Mesothelial cell of epicardium (in vitro differentiated cells): ENCODE measurements at regions not wholly inside any gene's neighbourhood (a gene's known extent, or its start where the extent isn't known, plus 50 kb on each side); places are given as distances from the start of the nearest gene placed in this dataset.

Experiments
- DNase-seq, 2 experiments: peaks; one replicate each; pipeline ENCODE4 v3.0.0; 2021; ENCODE audit warnings: low spot score in 2 of 2; ENCODE audit not compliant: unreplicated experiment in 2 of 2
- H3K27ac Mint-ChIP-seq: 2 replicates; pipeline ENCODE4 v1.8.0; 2021; ENCODE audit warnings: mixed read lengths
- H3K27me3 Mint-ChIP-seq: 2 replicates; pipeline ENCODE4 v1.8.0; 2021; ENCODE audit warnings: low read depth, mixed read lengths
- H3K36me3 Mint-ChIP-seq: 2 replicates; pipeline ENCODE4 v1.8.0; 2021; ENCODE audit warnings: mixed read lengths
- H3K4me1 Mint-ChIP-seq: 2 replicates; pipeline ENCODE4 v1.8.0; 2021; ENCODE audit warnings: mixed read lengths
- H3K4me3 Mint-ChIP-seq: 2 replicates; pipeline ENCODE4 v1.8.0; 2021; ENCODE audit warnings: mild to moderate bottlenecking, moderate library complexity, mixed read lengths
- H3K9me3 Mint-ChIP-seq: 2 replicates; pipeline ENCODE4 v1.8.0; 2021; ENCODE audit warnings: mixed read lengths
- CTCF ChIP-seq: fragments of 200-600 bp; sonication (generic); IDR thresholded peaks from one replicate; pipeline ENCODE4 v1.5.0; 2021; ENCODE audit warnings: antibody characterized with exemption; ENCODE audit not compliant: unreplicated experiment

- no peak for TF ChIP-seq CTCF
- no peak for DNase-seq
- H3K4me1 Mint-ChIP-seq: peaks cover 24% of the 10 kb centered on the region
- H3K9me3 Mint-ChIP-seq: peaks cover 14% of the 10 kb centered on the region
- H3K36me3 Mint-ChIP-seq: peaks cover 7% of the 10 kb centered on the region
- peak overlapping the region; percentile 15 for H3K27ac Mint-ChIP-seq
- H3K27me3 Mint-ChIP-seq: no peaks in the 10 kb centered on the region
- H3K4me3 Mint-ChIP-seq: peak overlapping the region; percentile 23
These were observed 170.3 kb upstream of the AHI1 start for GRCh38 chr6:135667691-135668455.

- DNase-seq: no peak
- no peak for TF ChIP-seq CTCF
- Mint-ChIP-seq H3K27ac (no peak overlapping the region), H3K27me3 (no peaks in the 10 kb centered on the region), H3K9me3 (peaks cover 3% of the 10 kb centered on the region), H3K36me3 (no peaks in the 10 kb centered on the region), H3K4me3 (no peak overlapping the region), H3K4me1 (peaks cover 44% of the 10 kb centered on the region)
These were observed 174.7 kb upstream of the AHI1 start for GRCh38 chr6:135672256-135672655.

- DNase-seq: no peak
- Mint-ChIP-seq H3K4me3 (no peak overlapping the region), H3K4me1 (peaks cover 35% of the 10 kb centered on the region), H3K9me3 (peaks cover 5% of the 10 kb centered on the region), H3K27ac (peak overlapping the region; percentile 21), H3K27me3 (no peaks in the 10 kb centered on the region), H3K36me3 (peaks cover under 1% of the 10 kb centered on the region)
- TF ChIP-seq CTCF: no peak
These were observed 176.2 kb upstream of the AHI1 start for GRCh38 chr6:135673501-135674309.

GRCh38 chr6:135675026-135675425 lies 176.5 kb upstream of the PDE7B start:
- H3K4me3 Mint-ChIP-seq: no peak overlapping the region
- H3K27me3 Mint-ChIP-seq: no peaks in the 10 kb centered on the region
- peaks cover 8% of the 10 kb centered on the region for H3K9me3 Mint-ChIP-seq
- peak overlapping the region; percentile 51 for H3K27ac Mint-ChIP-seq
- peaks cover 35% of the 10 kb centered on the region for H3K4me1 Mint-ChIP-seq
- H3K36me3 Mint-ChIP-seq: peaks cover 4% of the 10 kb centered on the region
- DNase-seq: no peak
- TF ChIP-seq CTCF: no peak

GRCh38 chr6:135675862-135676261 lies 175.6 kb upstream of the PDE7B start:
- Mint-ChIP-seq H3K9me3 (peaks cover 8% of the 10 kb centered on the region), H3K27ac (peak overlapping the region; percentile 51), H3K36me3 (peaks cover 4% of the 10 kb centered on the region), H3K4me1 (peaks cover 35% of the 10 kb centered on the region), H3K27me3 (no peaks in the 10 kb centered on the region), H3K4me3 (no peak overlapping the region)
- DNase-seq: no peak
- TF ChIP-seq CTCF: no peak
